ENCODE measurements at regions not wholly inside any gene's neighbourhood (a gene's known extent, or its start where the extent isn't known, plus 50 kb on each side); places are given as distances from the start of the nearest gene placed in this dataset.

DNA sequence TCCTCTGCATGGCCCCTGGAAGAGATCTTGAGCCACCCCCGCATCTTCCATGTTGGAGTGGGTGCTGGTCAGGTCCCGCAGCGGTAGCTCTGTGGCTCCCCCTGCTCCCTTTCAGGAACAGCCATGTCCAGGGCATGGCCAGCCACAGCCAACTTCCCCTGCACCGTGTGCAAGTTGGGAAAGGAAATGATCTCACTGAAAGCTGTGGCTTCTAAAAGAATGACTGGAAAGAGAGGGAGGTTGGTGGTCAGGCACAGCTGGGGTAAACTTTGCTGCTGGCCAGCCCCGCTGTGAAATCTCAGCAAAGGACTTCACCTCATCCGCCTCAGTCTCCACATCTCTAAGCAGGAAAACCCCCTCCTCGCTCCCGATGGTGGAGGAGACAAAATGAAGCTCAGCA is 153.6 kb upstream of the CST7 start:
- no peak overlapping the region for H3K4me3 ChIP-seq
- no peaks in the 10 kb centered on the region for H3K9me3 ChIP-seq
- intact Hi-C loops (cut with DNase I) = no loop called here
- FAIRE-seq (no peak), ATAC-seq (peak in 1 of 4 donors; percentile 40), DNase-seq (peak in 1 of 6 donors; percentile 17)
- no peaks in the 10 kb centered on the region for H3K27me3 ChIP-seq
- H3K36me3 ChIP-seq = no peaks in the 10 kb centered on the region
- 59 to 63% methylated on average over 8 of the region's 8 CpGs for WGBS, 2 donors
- TF ChIP-seq, protein P1, sequence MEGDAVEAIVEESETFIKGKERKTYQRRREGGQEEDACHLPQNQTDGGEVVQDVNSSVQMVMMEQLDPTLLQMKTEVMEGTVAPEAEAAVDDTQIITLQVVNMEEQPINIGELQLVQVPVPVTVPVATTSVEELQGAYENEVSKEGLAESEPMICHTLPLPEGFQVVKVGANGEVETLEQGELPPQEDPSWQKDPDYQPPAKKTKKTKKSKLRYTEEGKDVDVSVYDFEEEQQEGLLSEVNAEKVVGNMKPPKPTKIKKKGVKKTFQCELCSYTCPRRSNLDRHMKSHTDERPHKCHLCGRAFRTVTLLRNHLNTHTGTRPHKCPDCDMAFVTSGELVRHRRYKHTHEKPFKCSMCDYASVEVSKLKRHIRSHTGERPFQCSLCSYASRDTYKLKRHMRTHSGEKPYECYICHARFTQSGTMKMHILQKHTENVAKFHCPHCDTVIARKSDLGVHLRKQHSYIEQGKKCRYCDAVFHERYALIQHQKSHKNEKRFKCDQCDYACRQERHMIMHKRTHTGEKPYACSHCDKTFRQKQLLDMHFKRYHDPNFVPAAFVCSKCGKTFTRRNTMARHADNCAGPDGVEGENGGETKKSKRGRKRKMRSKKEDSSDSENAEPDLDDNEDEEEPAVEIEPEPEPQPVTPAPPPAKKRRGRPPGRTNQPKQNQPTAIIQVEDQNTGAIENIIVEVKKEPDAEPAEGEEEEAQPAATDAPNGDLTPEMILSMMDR (IDR thresholded peaks at IDR 0.05) = no peak
- H3K27ac ChIP-seq = no peak overlapping the region
- no peaks in the 10 kb centered on the region for H3K4me1 ChIP-seq

DNA sequence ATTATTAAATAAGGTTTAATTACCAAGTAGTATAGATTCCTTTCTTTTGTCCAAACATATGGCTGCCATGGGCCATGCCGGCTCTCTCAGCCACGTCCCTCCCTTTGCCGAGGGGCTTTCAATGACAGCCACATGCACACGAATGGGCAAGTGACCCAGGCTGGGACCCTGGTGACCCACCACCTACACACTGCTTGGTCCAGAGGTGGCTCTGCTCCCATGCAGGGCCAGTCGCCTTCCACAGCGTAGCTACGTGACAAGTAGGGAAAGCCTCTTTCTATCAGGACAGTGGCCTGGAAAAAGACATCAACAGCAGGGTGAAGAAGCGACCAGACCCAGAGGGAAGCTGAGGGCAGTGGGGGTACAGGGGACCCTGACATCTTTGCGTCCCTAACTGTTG is 152.8 kb upstream of the CST7 start:
- Histone ChIP-seq H3K27me3 (no peaks in the 10 kb centered on the region), H3K4me1 (no peaks in the 10 kb centered on the region), H3K4me3 (no peak overlapping the region), H3K27ac (no peak overlapping the region), H3K36me3 (no peaks in the 10 kb centered on the region), H3K9me3 (no peaks in the 10 kb centered on the region)
- intact Hi-C loops (cut with DNase I) = no loop called here
- no peak for FAIRE-seq
- DNase-seq = peak in 2 of 6 donors; percentile 23 to 30
- ATAC-seq = no peak
- TF ChIP-seq, protein P1 (IDR thresholded peaks at IDR 0.05) = no peak
- 75 to 87% methylated on average over 9 of the region's 9 CpGs for WGBS, 2 donors

DNA sequence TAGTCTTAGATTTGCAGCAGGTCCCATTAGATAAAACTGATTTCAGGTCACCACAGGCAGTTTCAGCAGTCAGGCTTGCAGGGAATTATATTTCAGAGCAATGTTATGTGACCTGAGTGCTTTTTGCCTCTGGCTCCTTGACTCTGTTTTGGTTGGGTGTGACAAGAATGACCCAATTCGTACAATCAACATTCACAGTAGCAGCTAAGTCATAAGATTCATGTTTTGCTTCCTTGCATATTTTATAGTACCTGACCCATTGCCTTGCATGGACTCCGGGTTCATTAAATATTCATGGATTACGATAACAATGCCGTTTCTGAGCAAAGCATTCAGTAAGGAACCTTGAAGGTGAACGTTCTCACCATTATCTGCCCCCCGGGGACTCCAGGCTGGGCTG is 152.0 kb upstream of the CST7 start:
- FAIRE-seq (no peak), ATAC-seq (no peak), DNase-seq (no peak)
- Histone ChIP-seq H3K4me3 (no peak overlapping the region), H3K9me3 (no peaks in the 10 kb centered on the region), H3K36me3 (no peaks in the 10 kb centered on the region), H3K4me1 (no peaks in the 10 kb centered on the region), H3K27me3 (no peaks in the 10 kb centered on the region), H3K27ac (no peak overlapping the region)
- TF ChIP-seq, protein P1 (IDR thresholded peaks at IDR 0.05) = no peak
- WGBS, 2 donors = 56 to 69% methylated on average over 6 of the region's 6 CpGs
- intact Hi-C loops (cut with DNase I) = no loop called here

DNA sequence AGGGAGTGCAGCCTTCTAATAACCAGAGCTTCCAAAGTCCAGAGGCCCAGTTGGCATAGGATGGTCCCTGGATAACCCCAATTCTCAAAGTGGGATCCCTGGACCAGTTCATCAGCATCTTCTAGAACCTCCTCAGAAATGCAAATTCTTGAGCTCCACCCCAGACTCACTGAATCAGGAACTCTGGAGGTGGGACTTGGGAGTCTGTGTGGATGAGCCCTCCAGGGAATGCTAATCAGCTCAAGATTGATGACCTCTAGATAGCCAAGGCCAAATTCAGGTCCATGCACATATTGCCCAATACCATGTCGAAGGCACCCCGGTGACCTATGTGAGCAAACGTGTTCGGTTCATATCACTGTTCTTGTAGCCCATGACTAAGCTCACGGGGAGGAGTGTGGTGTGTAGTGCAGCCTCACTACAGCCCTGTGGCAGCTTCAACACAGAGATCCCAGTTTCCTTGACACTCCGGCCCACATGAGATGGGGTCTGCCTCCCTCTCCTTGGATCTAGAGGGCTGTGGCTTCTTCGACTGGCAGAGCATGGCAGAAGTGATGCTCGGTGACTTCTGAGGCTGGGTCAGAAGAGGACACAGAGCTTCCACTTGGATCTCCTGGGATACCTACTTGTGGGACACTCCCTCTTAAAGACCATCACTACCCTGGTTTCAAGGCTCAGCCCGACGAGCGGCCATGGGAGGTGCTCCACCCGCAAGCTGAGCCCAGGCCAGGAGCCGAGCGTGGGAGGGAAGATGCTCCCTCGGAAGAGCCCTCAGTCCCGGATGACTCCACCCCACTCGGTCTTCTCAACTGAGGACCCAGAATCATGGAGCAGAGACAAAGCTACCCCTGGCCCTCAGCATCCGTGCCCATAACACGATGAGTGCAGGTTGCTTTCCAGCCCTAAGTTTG is 151.1 kb upstream of the CST7 start:
- no peak for FAIRE-seq
- ATAC-seq = no peak
- no peaks in the 10 kb centered on the region for H3K36me3 ChIP-seq
- intact Hi-C loops (cut with DNase I) = no loop called here
- H3K27me3 ChIP-seq = no peaks in the 10 kb centered on the region
- TF ChIP-seq, protein P1 (IDR thresholded peaks at IDR 0.05) = no peak
- no peaks in the 10 kb centered on the region for H3K4me1 ChIP-seq
- 79 to 84% methylated on average over 19 of the region's 19 CpGs for WGBS, 2 donors
- no peaks in the 10 kb centered on the region for H3K9me3 ChIP-seq
- no peak overlapping the region for H3K4me3 ChIP-seq
- peak in 2 of 6 donors; percentile 27 to 35 for DNase-seq
- H3K27ac ChIP-seq = no peak overlapping the region
